HUES6 (cell line): ENCODE measurements at regions not wholly inside any gene's neighbourhood (a gene's known extent, or its start where the extent isn't known, plus 50 kb on each side); places are given as distances from the start of the nearest gene placed in this dataset.
"Not testable (repeated sequence)": the region's sequence is repeated elsewhere in the genome, so short reads cannot be mapped to it uniquely, and the experiment has no call there.

ENCODE experiments used
- H3K27ac ChIP-seq: 2 replicates; pipeline ENCODE4 v1.7.0; 2013; ENCODE audit warnings: low read depth, mild to moderate bottlenecking, low read length, inconsistent platforms
- H3K27me3 ChIP-seq: 2 replicates; pipeline ENCODE4 v1.6.1; 2013; ENCODE audit warnings: low read length; ENCODE audit not compliant: control insufficient read depth, insufficient read depth
- H3K36me3 ChIP-seq: 2 replicates; pipeline ENCODE4 v1.6.1; 2013; ENCODE audit warnings: low read length; ENCODE audit not compliant: control insufficient read depth, insufficient read depth
- H3K4me1 ChIP-seq: 2 replicates; pipeline ENCODE4 v1.6.1; 2013; ENCODE audit warnings: low read length; ENCODE audit not compliant: control insufficient read depth, insufficient read depth
- H3K4me3 ChIP-seq: 2 replicates; pipeline ENCODE4 v1.5.1; 2013; ENCODE audit warnings: low read depth, low read length
- H3K9ac ChIP-seq: one replicate; pipeline ENCODE4 v1.6.1; 2013; ENCODE audit warnings: mild to moderate bottlenecking, low read length
- H3K9me3 ChIP-seq: 2 replicates; pipeline ENCODE4 v1.6.1; 2013; ENCODE audit warnings: low read depth, low read length; ENCODE audit not compliant: control insufficient read depth, insufficient read depth

GRCh38 chr14:30240685-30241084 lies 313.0 kb upstream of the PRKD1 start:
- H3K9me3 ChIP-seq, result no peaks in the 10 kb centered on the region
- no peak overlapping the region for H3K4me3 ChIP-seq
- H3K4me1 ChIP-seq, result peaks cover 6% of the 10 kb centered on the region; the same call in 1 of the 2 replicates
- H3K9ac ChIP-seq, result no peak overlapping the region
- H3K36me3 ChIP-seq, result no peaks in the 10 kb centered on the region
- H3K27ac ChIP-seq, result no peak overlapping the region
- H3K27me3 ChIP-seq, result no peaks in the 10 kb centered on the region

GRCh38 chr14:30242744-30243143 lies 315.1 kb upstream of the PRKD1 start:
- Histone ChIP-seq H3K27ac (no peak overlapping the region), H3K27me3 (no peaks in the 10 kb centered on the region), H3K4me3 (no peak overlapping the region), H3K4me1 (peaks cover 6% of the 10 kb centered on the region; the same call in 1 of the 2 replicates), H3K36me3 (no peaks in the 10 kb centered on the region), H3K9ac (no peak overlapping the region), H3K9me3 (no peaks in the 10 kb centered on the region)

GRCh38 chr14:30243207-30243606 lies 315.6 kb upstream of the PRKD1 start:
- no peak overlapping the region for H3K27ac ChIP-seq
- no peaks in the 10 kb centered on the region for H3K27me3 ChIP-seq
- H3K9ac ChIP-seq, result no peak overlapping the region
- H3K4me1 ChIP-seq, result peaks cover 6% of the 10 kb centered on the region; the same call in 1 of the 2 replicates
- no peaks in the 10 kb centered on the region for H3K9me3 ChIP-seq
- H3K36me3 ChIP-seq, result no peaks in the 10 kb centered on the region
- H3K4me3 ChIP-seq, result no peak overlapping the region

- peaks cover 6% of the 10 kb centered on the region; the same call in 1 of the 2 replicates for H3K4me1 ChIP-seq
- no peak overlapping the region for H3K9ac ChIP-seq
- no peak overlapping the region for H3K27ac ChIP-seq
- no peaks in the 10 kb centered on the region for H3K36me3 ChIP-seq
- no peak overlapping the region for H3K4me3 ChIP-seq
- H3K27me3 ChIP-seq, result no peaks in the 10 kb centered on the region
- H3K9me3 ChIP-seq, result no peaks in the 10 kb centered on the region
Measured at GRCh38 chr14:30243805-30244204, 315.2 kb upstream of the G2E3 start.

GRCh38 chr14:30244348-30244747 lies 314.6 kb upstream of the G2E3 start:
- not testable (repeated sequence) for H3K9me3 ChIP-seq, H3K4me1 ChIP-seq, H3K27ac ChIP-seq, H3K36me3 ChIP-seq, H3K27me3 ChIP-seq, H3K9ac ChIP-seq, H3K4me3 ChIP-seq

- H3K4me3 ChIP-seq, result no peak overlapping the region
- H3K27ac ChIP-seq, result no peak overlapping the region
- no peaks in the 10 kb centered on the region; the same call in 1 of the 2 replicates for H3K9me3 ChIP-seq
- H3K9ac ChIP-seq, result no peak overlapping the region
- peaks cover 11% of the 10 kb centered on the region for H3K4me1 ChIP-seq
- H3K36me3 ChIP-seq, result no peaks in the 10 kb centered on the region
- no peaks in the 10 kb centered on the region for H3K27me3 ChIP-seq
Measured at GRCh38 chr14:30251017-30251416, 307.9 kb upstream of the G2E3 start.

- H3K9ac ChIP-seq, result no peak overlapping the region
- no peaks in the 10 kb centered on the region; the same call in 1 of the 2 replicates for H3K9me3 ChIP-seq
- peaks cover 11% of the 10 kb centered on the region for H3K4me1 ChIP-seq
- H3K4me3 ChIP-seq, result no peak overlapping the region
- no peak overlapping the region for H3K27ac ChIP-seq
- no peaks in the 10 kb centered on the region for H3K27me3 ChIP-seq
- H3K36me3 ChIP-seq, result no peaks in the 10 kb centered on the region
Measured at GRCh38 chr14:30251557-30252100, 307.3 kb upstream of the G2E3 start.

- H3K27me3 ChIP-seq, result no peaks in the 10 kb centered on the region
- no peaks in the 10 kb centered on the region for H3K36me3 ChIP-seq
- peaks cover 11% of the 10 kb centered on the region for H3K4me1 ChIP-seq
- H3K4me3 ChIP-seq, result no peak overlapping the region
- no peaks in the 10 kb centered on the region; the same call in 1 of the 2 replicates for H3K9me3 ChIP-seq
- no peak overlapping the region for H3K27ac ChIP-seq
- H3K9ac ChIP-seq, result no peak overlapping the region
Measured at GRCh38 chr14:30252151-30252550, 306.8 kb upstream of the G2E3 start.

- no peaks in the 10 kb centered on the region for H3K27me3 ChIP-seq
- no peak overlapping the region for H3K4me3 ChIP-seq
Measured at GRCh38 chr14:30252783-30253674, 305.9 kb upstream of the G2E3 start.

GRCh38 chr14:30256627-30257026 lies 302.3 kb upstream of the G2E3 start:
- Histone ChIP-seq H3K4me3 (no peak overlapping the region), H3K36me3 (no peaks in the 10 kb centered on the region), H3K27me3 (no peaks in the 10 kb centered on the region), H3K9me3 (no peaks in the 10 kb centered on the region; the same call in 1 of the 2 replicates), H3K27ac (no peak overlapping the region), H3K4me1 (peaks cover 18% of the 10 kb centered on the region), H3K9ac (no peak overlapping the region)

More at GRCh38 chr14:30252783-30253674, 305.9 kb upstream of the G2E3 start:
- H3K9me3 ChIP-seq, result no peaks in the 10 kb centered on the region; the same call in 1 of the 2 replicates
- peaks cover 11% of the 10 kb centered on the region for H3K4me1 ChIP-seq
- H3K36me3 ChIP-seq, result no peaks in the 10 kb centered on the region
- no peak overlapping the region for H3K9ac ChIP-seq
- H3K27ac ChIP-seq, result no peak overlapping the region

- Histone ChIP-seq H3K36me3 (no peaks in the 10 kb centered on the region), H3K4me1 (peaks cover 15% of the 10 kb centered on the region)
Measured at GRCh38 chr14:30257946-30258661, 300.9 kb upstream of the G2E3 start.

More at GRCh38 chr14:30257946-30258661, 300.9 kb upstream of the G2E3 start:
- Histone ChIP-seq H3K27ac (no peak overlapping the region), H3K27me3 (no peaks in the 10 kb centered on the region), H3K9me3 (no peaks in the 10 kb centered on the region; the same call in 1 of the 2 replicates), H3K9ac (no peak overlapping the region), H3K4me3 (no peak overlapping the region)
